OCI-LY1 (cell line): ENCODE measurements at regions not wholly inside any gene's neighbourhood (a gene's known extent, or its start where the extent isn't known, plus 50 kb on each side); places are given as distances from the start of the nearest gene placed in this dataset.

Experiments
- H2AFZ ChIP-seq: fragments of 200-600 bp; sonication (generic), shearing (Covaris generic); 2 replicates; pipeline ENCODE4 v1.6.0; 2014; ENCODE audit warnings: antibody characterized with exemption, mild to moderate bottlenecking, low read length
- H3F3A ChIP-seq: fragments of 200-600 bp; sonication (generic), shearing (Covaris generic); 2 replicates; pipeline ENCODE4 v1.6.0; 2014; ENCODE audit warnings: mild to moderate bottlenecking, antibody characterized with exemption, low read length, moderate library complexity; ENCODE audit not compliant: insufficient read depth
- H3K27ac ChIP-seq: fragments of 200-600 bp; sonication (generic); 2 replicates; pipeline ENCODE4 v1.5.1; 2014; ENCODE audit warnings: low read length, mixed run types, mild to moderate bottlenecking, low read depth; ENCODE audit not compliant: poor library complexity, severe bottlenecking
- H3K27me3 ChIP-seq: fragments of 200-600 bp; sonication (generic); 2 replicates; pipeline ENCODE4 v1.6.0; 2014; ENCODE audit warnings: antibody characterized with exemption, mild to moderate bottlenecking, low read length, moderate library complexity; ENCODE audit not compliant: insufficient read depth
- H3K36me3 ChIP-seq: fragments of 200-600 bp; sonication (generic); 2 replicates; pipeline ENCODE4 v1.6.1; 2014; ENCODE audit warnings: mild to moderate bottlenecking, antibody characterized with exemption, low read length, moderate library complexity, mixed read lengths; ENCODE audit not compliant: insufficient read depth
- H3K4me1 ChIP-seq: fragments of 200-600 bp; sonication (generic); 2 replicates; pipeline ENCODE4 v1.5.1; 2014; ENCODE audit warnings: mild to moderate bottlenecking, low read length, moderate library complexity; ENCODE audit not compliant: insufficient read depth, severe bottlenecking
- H3K4me2 ChIP-seq: fragments of 200-600 bp; sonication (generic), shearing (Covaris generic); 2 replicates; pipeline ENCODE4 v1.6.1; 2014; ENCODE audit warnings: low read length
- H3K4me3 ChIP-seq: fragments of 200-600 bp; sonication (generic); 2 replicates; pipeline ENCODE4 v1.5.1; 2014; ENCODE audit warnings: low read length, low read depth, mild to moderate bottlenecking, mixed read lengths; ENCODE audit not compliant: poor library complexity, severe bottlenecking
- H3K79me2 ChIP-seq: fragments of 200-600 bp; shearing (Covaris generic); 2 replicates; pipeline ENCODE4 v1.6.1; 2016; ENCODE audit warnings: mixed run types, low read length, mixed read lengths; ENCODE audit not compliant: insufficient read depth
- H3K9ac ChIP-seq: fragments of 200-600 bp; sonication (generic), shearing (Covaris generic); 2 replicates; pipeline ENCODE4 v1.6.1; 2014; ENCODE audit warnings: mild to moderate bottlenecking, low read length, mixed read lengths
- H3K9me2 ChIP-seq: fragments of 200-600 bp; sonication (generic), shearing (Covaris generic); 2 replicates; pipeline ENCODE4 v1.6.1; 2014; ENCODE audit warnings: low read depth, mild to moderate bottlenecking, low read length, mixed read lengths
- H3K9me3 ChIP-seq: fragments of 200-600 bp; shearing (Covaris generic); 2 replicates; pipeline ENCODE4 v1.6.1; 2014; ENCODE audit warnings: low read length, mixed read lengths
- H4K20me1 ChIP-seq: fragments of 200-600 bp; sonication (generic), shearing (Covaris generic); 2 replicates; pipeline ENCODE4 v1.6.0; 2016; ENCODE audit warnings: mild to moderate bottlenecking, low read length; ENCODE audit not compliant: insufficient read depth
- CTCF ChIP-seq: fragments of 200-600 bp; sonication (generic), shearing (Covaris generic); IDR thresholded peaks from 2 replicates; pipeline ENCODE4 v1.5.1; 2017; ENCODE audit warnings: mild to moderate bottlenecking, antibody characterized with exemption, low read length, moderate library complexity, mixed read lengths
- EZH2 ChIP-seq: fragments of 200-600 bp; sonication (generic), shearing (Covaris generic); IDR thresholded peaks from 2 replicates; pipeline ENCODE4 v1.8.0; 2017; ENCODE audit warnings: borderline replicate concordance, mixed run types, mild to moderate bottlenecking, antibody characterized with exemption, low read length, moderate library complexity, mixed read lengths

- no peak overlapping the region for H3K4me3 ChIP-seq
- no peaks in the 10 kb centered on the region for H3K9me3 ChIP-seq
- no peaks in the 10 kb centered on the region for H3K79me2 ChIP-seq
- H3K27ac ChIP-seq = no peak overlapping the region
- no peaks in the 10 kb centered on the region for H3F3A ChIP-seq
- H3K27me3 ChIP-seq = no peaks in the 10 kb centered on the region
- no peak for TF ChIP-seq EZH2
- no peak for TF ChIP-seq CTCF
- no peaks in the 10 kb centered on the region for H3K4me1 ChIP-seq
- no peak overlapping the region for H2AFZ ChIP-seq
- no peak overlapping the region for H3K9ac ChIP-seq
- H3K9me2 ChIP-seq = no peaks in the 10 kb centered on the region
- H3K36me3 ChIP-seq = no peaks in the 10 kb centered on the region
- H4K20me1 ChIP-seq = no peaks in the 10 kb centered on the region
- H3K4me2 ChIP-seq = no peak overlapping the region
These were observed 265.2 kb downstream of the FBXO8 start for GRCh38 chr4:174018236-174018635.

GRCh38 chr4:174016251-174016650 lies 267.2 kb downstream of the FBXO8 start:
- Histone ChIP-seq H3K9me3 (no peaks in the 10 kb centered on the region), H2AFZ (no peak overlapping the region), H3K79me2 (no peaks in the 10 kb centered on the region), H3K4me1 (no peaks in the 10 kb centered on the region), H3K27me3 (no peaks in the 10 kb centered on the region), H3K27ac (no peak overlapping the region), H3K9me2 (no peaks in the 10 kb centered on the region), H3K4me3 (no peak overlapping the region), H3K9ac (no peak overlapping the region), H4K20me1 (no peaks in the 10 kb centered on the region), H3K4me2 (no peak overlapping the region), H3F3A (no peaks in the 10 kb centered on the region), H3K36me3 (no peaks in the 10 kb centered on the region)
- TF ChIP-seq EZH2 (no peak), CTCF (no peak)

- no peaks in the 10 kb centered on the region for H3F3A ChIP-seq
- no peak overlapping the region for H3K4me2 ChIP-seq
- no peak overlapping the region for H3K9ac ChIP-seq
- no peaks in the 10 kb centered on the region for H3K9me2 ChIP-seq
- no peaks in the 10 kb centered on the region for H3K9me3 ChIP-seq
- H3K4me1 ChIP-seq = no peaks in the 10 kb centered on the region
- H3K4me3 ChIP-seq = no peak overlapping the region
- TF ChIP-seq EZH2 = no peak
- no peak for TF ChIP-seq CTCF
- no peak overlapping the region for H3K27ac ChIP-seq
- H3K27me3 ChIP-seq = no peaks in the 10 kb centered on the region
- no peaks in the 10 kb centered on the region for H4K20me1 ChIP-seq
- no peaks in the 10 kb centered on the region for H3K79me2 ChIP-seq
- H2AFZ ChIP-seq = no peak overlapping the region
- no peaks in the 10 kb centered on the region for H3K36me3 ChIP-seq
These were observed 270.6 kb downstream of the FBXO8 start for GRCh38 chr4:174012886-174013259.
